ENCODE measurements at regions not wholly inside any gene's neighbourhood (a gene's known extent, or its start where the extent isn't known, plus 50 kb on each side); places are given as distances from the start of the nearest gene placed in this dataset.

DNA sequence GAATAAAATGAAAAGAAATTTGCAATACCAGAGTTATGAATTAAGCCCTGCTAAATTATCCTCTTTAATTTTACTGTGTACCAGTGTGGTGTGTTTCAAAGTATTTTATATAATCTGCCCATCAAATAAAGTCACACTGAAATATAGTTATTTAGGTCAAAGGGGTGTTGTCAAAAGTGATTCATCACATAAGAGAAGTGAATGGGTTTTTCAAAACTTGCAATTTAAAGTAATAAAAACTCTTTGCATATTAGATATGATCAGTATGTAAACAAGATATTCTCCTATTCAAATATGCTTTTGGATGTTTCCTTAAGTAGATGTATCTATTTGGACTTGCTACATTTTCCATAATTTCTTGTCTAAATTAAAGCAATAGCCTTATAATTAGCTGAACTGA is 1183.0 kb upstream of the CDH18 start:
- TF ChIP-seq, protein P1, sequence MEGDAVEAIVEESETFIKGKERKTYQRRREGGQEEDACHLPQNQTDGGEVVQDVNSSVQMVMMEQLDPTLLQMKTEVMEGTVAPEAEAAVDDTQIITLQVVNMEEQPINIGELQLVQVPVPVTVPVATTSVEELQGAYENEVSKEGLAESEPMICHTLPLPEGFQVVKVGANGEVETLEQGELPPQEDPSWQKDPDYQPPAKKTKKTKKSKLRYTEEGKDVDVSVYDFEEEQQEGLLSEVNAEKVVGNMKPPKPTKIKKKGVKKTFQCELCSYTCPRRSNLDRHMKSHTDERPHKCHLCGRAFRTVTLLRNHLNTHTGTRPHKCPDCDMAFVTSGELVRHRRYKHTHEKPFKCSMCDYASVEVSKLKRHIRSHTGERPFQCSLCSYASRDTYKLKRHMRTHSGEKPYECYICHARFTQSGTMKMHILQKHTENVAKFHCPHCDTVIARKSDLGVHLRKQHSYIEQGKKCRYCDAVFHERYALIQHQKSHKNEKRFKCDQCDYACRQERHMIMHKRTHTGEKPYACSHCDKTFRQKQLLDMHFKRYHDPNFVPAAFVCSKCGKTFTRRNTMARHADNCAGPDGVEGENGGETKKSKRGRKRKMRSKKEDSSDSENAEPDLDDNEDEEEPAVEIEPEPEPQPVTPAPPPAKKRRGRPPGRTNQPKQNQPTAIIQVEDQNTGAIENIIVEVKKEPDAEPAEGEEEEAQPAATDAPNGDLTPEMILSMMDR (IDR thresholded peaks at IDR 0.05), result no peak
- Mint-ChIP-seq H3K27me3 (ENCODE audit: low read depth in 2 of 2) (no peaks in the 10 kb centered on the region), H3K4me1 (no peaks in the 10 kb centered on the region), H3K9me3 (peaks cover 8 to 9% of the 10 kb centered on the region in 2 donors), H3K4me3 (no peak overlapping the region), H3K36me3 (no peaks in the 10 kb centered on the region), H3K27ac (no peak overlapping the region)
- DNase-seq (no peak), ATAC-seq (no peak)
- intact Hi-C loops (cut with micrococcal nuclease), result no loop called here
- Histone ChIP-seq H3K9me3 (ENCODE audit: control insufficient read depth, insufficient read depth, low read length) (peaks cover 2% of the 10 kb centered on the region), H3K4me1 (ENCODE audit: control insufficient read depth, insufficient read depth, low read length) (no peaks in the 10 kb centered on the region), H3K27ac (ENCODE audit: low read length) (no peak overlapping the region), H3K36me3 (ENCODE audit: control insufficient read depth, insufficient read depth, low read length) (no peaks in the 10 kb centered on the region), H3K4me3 (ENCODE audit: low read length) (no peak overlapping the region), H3K27me3 (ENCODE audit: control insufficient read depth, insufficient read depth, low read length) (no peaks in the 10 kb centered on the region)

DNA sequence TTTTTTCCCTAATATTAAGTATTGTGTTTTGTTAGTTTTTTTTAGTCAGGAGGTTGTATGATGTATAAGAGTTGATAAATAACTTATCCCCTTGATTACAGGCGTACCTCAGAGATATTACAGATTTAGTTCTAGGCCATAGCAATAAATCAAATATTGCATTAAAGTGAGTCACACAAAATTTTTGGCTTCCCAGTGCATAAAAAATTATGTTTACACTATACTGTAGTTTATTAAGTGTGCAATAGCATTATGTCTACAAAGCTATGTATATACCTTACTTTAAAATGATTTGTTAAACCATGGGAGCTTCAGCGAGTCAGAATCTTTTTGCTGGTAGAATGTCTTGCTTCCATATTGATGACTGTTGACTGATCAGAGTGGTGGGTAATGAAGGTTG is 1180.6 kb upstream of the CDH18 start:
- H3K27me3 ChIP-seq (ENCODE audit: control insufficient read depth, insufficient read depth, low read length), result no peaks in the 10 kb centered on the region
- TF ChIP-seq, protein P1 (IDR thresholded peaks at IDR 0.05), result no peak
- no peak for ATAC-seq
- peaks cover 5% of the 10 kb centered on the region for H3K9me3 ChIP-seq (ENCODE audit: control insufficient read depth, insufficient read depth, low read length)
- no peaks in the 10 kb centered on the region for H3K4me1 Mint-ChIP-seq
- H3K4me3 ChIP-seq (ENCODE audit: low read length), result no peak overlapping the region
- H3K27me3 Mint-ChIP-seq (ENCODE audit: low read depth in 2 of 2), result no peaks in the 10 kb centered on the region
- no peaks in the 10 kb centered on the region for H3K4me1 ChIP-seq (ENCODE audit: control insufficient read depth, insufficient read depth, low read length)
- no peak overlapping the region for H3K27ac Mint-ChIP-seq
- no peaks in the 10 kb centered on the region for H3K36me3 ChIP-seq (ENCODE audit: control insufficient read depth, insufficient read depth, low read length)
- H3K27ac ChIP-seq (ENCODE audit: low read length), result no peak overlapping the region
- no peak for DNase-seq
- H3K9me3 Mint-ChIP-seq, result peaks cover 8 to 18% of the 10 kb centered on the region in 2 donors
- H3K4me3 Mint-ChIP-seq, result no peak overlapping the region
- H3K36me3 Mint-ChIP-seq, result no peaks in the 10 kb centered on the region
- intact Hi-C loops (cut with micrococcal nuclease), result no loop called here
- WGBS (ENCODE audit: insufficient coverage), result 91% methylated on average over 1 of the region's 2 CpGs

DNA sequence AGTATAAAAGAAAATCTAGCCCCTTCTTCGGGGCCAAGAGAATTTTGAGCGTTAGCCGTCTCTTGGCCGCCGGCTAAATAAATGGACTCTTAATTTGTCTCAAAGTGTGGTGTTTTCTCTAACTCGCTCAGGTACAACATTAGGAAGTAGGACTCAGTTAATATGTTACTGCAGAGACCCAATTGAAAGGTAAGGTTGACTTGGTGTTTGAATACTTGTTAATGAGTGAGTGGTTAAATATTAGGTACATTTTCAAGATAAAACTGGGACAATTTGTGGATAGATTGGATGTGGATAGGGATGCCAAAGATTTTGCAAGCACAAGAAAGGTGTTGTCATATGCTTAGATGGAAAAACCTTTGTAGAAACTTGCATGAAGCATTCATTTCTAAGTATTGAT is 1177.3 kb upstream of the CDH18 start:
- H3K4me3 ChIP-seq (ENCODE audit: low read length), result no peak overlapping the region
- intact Hi-C loops (cut with micrococcal nuclease), result no loop called here
- H3K4me1 ChIP-seq (ENCODE audit: control insufficient read depth, insufficient read depth, low read length), result no peaks in the 10 kb centered on the region
- H3K27ac Mint-ChIP-seq, result no peak overlapping the region
- no peak overlapping the region for H3K27ac ChIP-seq (ENCODE audit: low read length)
- H3K9me3 Mint-ChIP-seq, result peaks cover 7 to 22% of the 10 kb centered on the region in 2 donors
- H3K36me3 Mint-ChIP-seq, result no peaks in the 10 kb centered on the region
- H3K36me3 ChIP-seq (ENCODE audit: control insufficient read depth, insufficient read depth, low read length), result no peaks in the 10 kb centered on the region
- TF ChIP-seq, protein P1 (IDR thresholded peaks at IDR 0.05), result no peak
- peaks cover 5% of the 10 kb centered on the region for H3K9me3 ChIP-seq (ENCODE audit: control insufficient read depth, insufficient read depth, low read length)
- ATAC-seq (no peak), DNase-seq (no peak)
- H3K4me3 Mint-ChIP-seq, result no peak overlapping the region
- H3K4me1 Mint-ChIP-seq, result no peaks in the 10 kb centered on the region
- 93% methylated on average over 2 of the region's 6 CpGs for WGBS (ENCODE audit: insufficient coverage)
- no peaks in the 10 kb centered on the region for H3K27me3 ChIP-seq (ENCODE audit: control insufficient read depth, insufficient read depth, low read length)
- H3K27me3 Mint-ChIP-seq (ENCODE audit: low read depth in 2 of 2), result no peaks in the 10 kb centered on the region

DNA sequence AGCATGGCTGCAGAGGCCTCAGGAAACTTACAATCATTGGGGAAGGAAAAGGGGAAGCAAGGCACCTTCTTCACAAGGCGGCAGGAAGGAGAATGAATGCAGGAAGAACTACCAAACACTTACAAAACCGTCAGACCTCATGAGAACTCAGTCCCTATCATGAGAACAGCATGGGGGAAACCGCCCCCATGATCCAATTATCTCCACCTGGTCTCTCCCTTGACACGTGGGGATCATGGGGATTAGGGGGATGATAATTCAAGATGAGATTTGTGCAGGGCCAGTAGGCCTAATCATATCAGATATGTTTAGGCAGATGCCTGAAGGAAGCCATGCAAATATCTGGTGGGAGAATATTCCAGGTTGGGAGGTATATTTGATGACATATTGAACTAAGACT is 1176.4 kb upstream of the CDH18 start:
- H3K27me3 ChIP-seq (ENCODE audit: control insufficient read depth, insufficient read depth, low read length), result no peaks in the 10 kb centered on the region
- H3K9me3 Mint-ChIP-seq, result peaks cover 8 to 22% of the 10 kb centered on the region in 2 donors
- ATAC-seq (no peak), DNase-seq (no peak)
- H3K4me1 ChIP-seq (ENCODE audit: control insufficient read depth, insufficient read depth, low read length), result no peaks in the 10 kb centered on the region
- no peaks in the 10 kb centered on the region for H3K27me3 Mint-ChIP-seq (ENCODE audit: low read depth in 2 of 2)
- H3K27ac Mint-ChIP-seq, result no peak overlapping the region
- intact Hi-C loops (cut with micrococcal nuclease), result no loop called here
- TF ChIP-seq, protein P1 (IDR thresholded peaks at IDR 0.05), result no peak
- no peaks in the 10 kb centered on the region for H3K36me3 ChIP-seq (ENCODE audit: control insufficient read depth, insufficient read depth, low read length)
- H3K27ac ChIP-seq (ENCODE audit: low read length), result no peak overlapping the region
- H3K4me1 Mint-ChIP-seq, result no peaks in the 10 kb centered on the region
- no peak overlapping the region for H3K4me3 Mint-ChIP-seq
- 49% methylated on average over 2 of the region's 4 CpGs for WGBS (ENCODE audit: insufficient coverage)
- H3K4me3 ChIP-seq (ENCODE audit: low read length), result no peak overlapping the region
- no peaks in the 10 kb centered on the region for H3K36me3 Mint-ChIP-seq
- H3K9me3 ChIP-seq (ENCODE audit: control insufficient read depth, insufficient read depth, low read length), result peaks cover 3% of the 10 kb centered on the region

All from natural killer cell (primary cell).